SH-SY5Y (cell line): ENCODE measurements at regions not wholly inside any gene's neighbourhood (a gene's known extent, or its start where the extent isn't known, plus 50 kb on each side); places are given as distances from the start of the nearest gene placed in this dataset.

ENCODE experiments used
- GATA2 ChIP-seq: IDR thresholded peaks from 2 replicates; pipeline ENCODE4 v1.6.1; 2011; ENCODE audit warnings: mild to moderate bottlenecking, low read depth, low read length
- GATA3 ChIP-seq: IDR thresholded peaks from 2 replicates; pipeline ENCODE4 v1.6.1; 2011; ENCODE audit warnings: low read depth, mild to moderate bottlenecking, low read length, moderate library complexity

DNA sequence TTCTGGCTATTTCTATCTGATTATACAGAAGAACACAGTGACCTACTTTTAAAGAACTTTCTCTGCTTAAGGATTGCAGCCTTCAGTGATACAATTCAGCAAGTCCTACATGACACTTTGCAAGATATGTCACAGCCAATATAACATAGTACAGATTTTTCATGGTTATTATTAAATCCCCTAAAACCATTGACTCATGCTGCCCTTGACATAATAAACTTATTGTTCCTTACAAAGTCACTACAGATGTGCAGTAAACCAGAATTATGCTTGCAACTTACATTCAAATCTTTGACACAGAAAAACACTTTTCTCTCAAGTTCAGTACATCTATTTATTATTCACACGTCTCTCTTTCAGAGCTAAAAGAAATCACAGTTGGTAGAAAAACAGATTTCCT lies 1136.3 kb upstream of the ACO1 start:
- TF ChIP-seq GATA3 (no peak), GATA2 (no peak)
